Kidney epithelial cell (primary cell): ENCODE measurements at regions not wholly inside any gene's neighbourhood (a gene's known extent, or its start where the extent isn't known, plus 50 kb on each side); places are given as distances from the start of the nearest gene placed in this dataset.

Source experiments
- DNase-seq: peaks from one replicate; pipeline ENCODE4 v3.0.0-alpha.2; 2010; ENCODE audit warnings: low read depth
- H3K27me3 ChIP-seq: 2 replicates; pipeline ENCODE4 v1.6.0; 2011; ENCODE audit warnings: low read length; ENCODE audit not compliant: control insufficient read depth, insufficient read depth
- H3K36me3 ChIP-seq: 2 replicates; pipeline ENCODE4 v1.5.1; 2011; ENCODE audit warnings: low read length; ENCODE audit not compliant: control insufficient read depth, insufficient read depth
- H3K4me3 ChIP-seq: 2 replicates; pipeline ENCODE4 v1.5.1; 2011; ENCODE audit warnings: low read depth, mild to moderate bottlenecking, control low read depth, low read length
- TF ChIP-seq, protein P1 (sequence below): IDR thresholded peaks from 2 replicates; pipeline ENCODE4 v1.5.1; 2011; ENCODE audit warnings: mild to moderate bottlenecking, moderate library complexity, low read length, control low read depth, inconsistent platforms; ENCODE audit not compliant: insufficient read depth, poor library complexity, severe bottlenecking

DNA sequence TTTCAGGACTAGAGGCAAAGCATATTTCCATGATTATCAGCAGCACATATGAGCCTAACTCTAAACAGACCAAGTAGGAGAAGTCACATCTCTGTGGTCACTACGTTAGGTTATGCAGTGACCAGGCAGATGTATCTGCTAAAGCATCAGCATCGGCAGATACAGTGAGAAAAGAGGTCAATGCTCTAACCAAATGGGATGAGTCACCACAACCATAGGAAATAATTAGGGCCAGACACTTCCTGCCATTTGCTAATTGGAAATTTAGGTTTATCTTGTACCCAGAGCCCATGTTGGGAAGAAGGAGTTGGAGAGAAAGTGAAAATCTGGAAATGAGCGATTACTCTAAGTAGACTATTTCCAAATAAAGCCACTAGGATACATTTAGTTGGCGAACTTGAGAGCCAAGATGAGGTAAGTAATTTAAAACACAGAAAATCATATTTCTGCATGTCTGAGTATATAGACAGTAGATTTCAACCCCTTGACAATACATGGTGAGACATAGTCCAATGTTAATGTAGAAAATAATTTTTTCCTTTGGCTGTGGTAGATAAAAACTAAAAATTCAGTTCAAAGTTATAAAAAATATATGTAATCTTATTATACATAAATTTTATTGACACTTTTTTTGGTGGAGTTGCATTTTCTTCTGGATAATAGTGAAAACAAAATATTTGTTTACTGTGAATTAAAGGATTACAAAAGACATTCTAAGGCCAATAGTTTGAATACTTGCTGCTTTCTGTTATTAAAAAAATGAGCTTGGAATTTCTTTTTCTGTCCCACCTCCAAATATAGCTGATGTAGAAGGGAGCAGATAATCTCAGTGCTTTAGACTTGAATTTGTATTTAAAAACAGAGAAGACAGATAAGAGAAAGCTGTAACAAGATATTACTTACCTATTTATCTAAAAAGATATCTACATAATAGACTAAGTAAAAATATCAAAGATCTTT is 104.4 kb upstream of the CSNK1A1L start:
- no peaks in the 10 kb centered on the region for H3K36me3 ChIP-seq
- DNase-seq = no peak
- no peak overlapping the region for H3K4me3 ChIP-seq
- TF ChIP-seq, protein P1, sequence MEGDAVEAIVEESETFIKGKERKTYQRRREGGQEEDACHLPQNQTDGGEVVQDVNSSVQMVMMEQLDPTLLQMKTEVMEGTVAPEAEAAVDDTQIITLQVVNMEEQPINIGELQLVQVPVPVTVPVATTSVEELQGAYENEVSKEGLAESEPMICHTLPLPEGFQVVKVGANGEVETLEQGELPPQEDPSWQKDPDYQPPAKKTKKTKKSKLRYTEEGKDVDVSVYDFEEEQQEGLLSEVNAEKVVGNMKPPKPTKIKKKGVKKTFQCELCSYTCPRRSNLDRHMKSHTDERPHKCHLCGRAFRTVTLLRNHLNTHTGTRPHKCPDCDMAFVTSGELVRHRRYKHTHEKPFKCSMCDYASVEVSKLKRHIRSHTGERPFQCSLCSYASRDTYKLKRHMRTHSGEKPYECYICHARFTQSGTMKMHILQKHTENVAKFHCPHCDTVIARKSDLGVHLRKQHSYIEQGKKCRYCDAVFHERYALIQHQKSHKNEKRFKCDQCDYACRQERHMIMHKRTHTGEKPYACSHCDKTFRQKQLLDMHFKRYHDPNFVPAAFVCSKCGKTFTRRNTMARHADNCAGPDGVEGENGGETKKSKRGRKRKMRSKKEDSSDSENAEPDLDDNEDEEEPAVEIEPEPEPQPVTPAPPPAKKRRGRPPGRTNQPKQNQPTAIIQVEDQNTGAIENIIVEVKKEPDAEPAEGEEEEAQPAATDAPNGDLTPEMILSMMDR = no peak
- no peaks in the 10 kb centered on the region for H3K27me3 ChIP-seq

DNA sequence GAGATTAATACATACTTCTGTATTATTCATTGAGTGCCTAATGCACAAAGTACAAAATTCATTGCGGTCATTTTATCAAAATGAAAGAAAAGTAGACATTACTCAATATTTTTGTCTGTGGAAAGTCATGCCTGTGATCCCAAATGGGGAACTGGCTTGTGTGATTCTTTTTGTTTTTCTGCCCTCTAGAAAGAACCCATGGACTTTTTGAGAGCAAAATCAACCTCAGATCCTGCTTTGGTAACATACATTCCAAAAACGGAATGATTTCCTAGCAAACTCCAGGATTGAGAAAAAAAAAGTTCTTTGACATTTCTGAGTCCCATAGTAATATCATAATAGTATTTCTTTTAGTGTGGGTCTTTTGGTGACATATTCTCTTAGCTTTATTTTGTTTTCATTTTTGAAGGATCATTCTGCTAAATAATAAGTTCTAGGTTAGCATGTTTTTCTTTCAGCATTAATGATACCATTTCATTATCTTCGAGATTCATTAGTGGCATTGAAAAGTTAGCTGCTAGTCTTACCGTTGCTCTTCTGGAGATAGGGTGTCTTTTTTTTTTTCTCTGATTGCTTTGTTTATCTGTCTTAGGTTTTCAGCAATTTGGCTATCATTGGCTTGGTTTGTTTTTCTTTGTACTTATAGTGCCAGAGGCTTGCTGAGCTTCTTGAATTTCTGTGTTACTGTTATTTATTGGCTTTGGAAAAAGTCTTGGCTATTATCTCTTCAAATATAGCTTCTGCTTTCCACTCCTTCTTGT is 102.4 kb upstream of the CSNK1A1L start:
- TF ChIP-seq, protein P1 = no peak

GRCh38 chr13:37202264-37202663 is 96.8 kb upstream of the CSNK1A1L start:
- DNase-seq = no peak

More for the DNA sequence above, 102.4 kb upstream of the CSNK1A1L start:
- Histone ChIP-seq H3K27me3 (no peaks in the 10 kb centered on the region), H3K36me3 (no peaks in the 10 kb centered on the region), H3K4me3 (no peak overlapping the region)
- DNase-seq = no peak

GRCh38 chr13:37201081-37201480 is 95.6 kb upstream of the CSNK1A1L start:
- Histone ChIP-seq H3K27me3 (no peaks in the 10 kb centered on the region), H3K36me3 (no peaks in the 10 kb centered on the region), H3K4me3 (no peak overlapping the region)
- DNase-seq = no peak
- TF ChIP-seq, protein P1 = no peak

More at GRCh38 chr13:37202264-37202663, 96.8 kb upstream of the CSNK1A1L start:
- TF ChIP-seq, protein P1 = no peak
- Histone ChIP-seq H3K36me3 (no peaks in the 10 kb centered on the region), H3K27me3 (no peaks in the 10 kb centered on the region), H3K4me3 (no peak overlapping the region)

- Histone ChIP-seq H3K27me3 (no peaks in the 10 kb centered on the region), H3K36me3 (no peaks in the 10 kb centered on the region), H3K4me3 (no peak overlapping the region)
- TF ChIP-seq, protein P1 = no peak
- no peak for DNase-seq
Observed at GRCh38 chr13:37198629-37199028, 93.2 kb upstream of the CSNK1A1L start.
